ENCODE measurements at regions not wholly inside any gene's neighbourhood (a gene's known extent, or its start where the extent isn't known, plus 50 kb on each side); places are given as distances from the start of the nearest gene placed in this dataset.

DNA sequence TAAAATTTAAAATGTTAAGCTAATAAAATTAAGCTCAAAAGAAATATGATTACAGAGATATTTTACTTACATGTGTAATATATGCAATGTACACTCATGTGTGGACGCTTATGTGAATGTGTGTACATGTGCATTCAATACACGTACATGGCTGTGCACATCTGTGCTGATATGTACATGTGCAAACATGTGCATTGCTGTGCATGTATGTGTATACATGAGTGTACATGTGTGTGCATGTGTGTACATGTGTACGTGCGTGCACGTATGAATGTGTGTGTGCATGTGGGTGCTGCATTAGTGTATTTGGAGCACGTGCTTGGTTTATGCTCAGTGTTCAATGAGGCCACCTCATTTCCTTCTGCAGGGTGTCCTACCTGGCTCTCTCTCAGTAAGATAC is 88.2 kb upstream of the TMEM18 start:
- no peak for DNase-seq (ENCODE audit: low read depth in 4 of 4, low spot score in 3 of 4)

DNA sequence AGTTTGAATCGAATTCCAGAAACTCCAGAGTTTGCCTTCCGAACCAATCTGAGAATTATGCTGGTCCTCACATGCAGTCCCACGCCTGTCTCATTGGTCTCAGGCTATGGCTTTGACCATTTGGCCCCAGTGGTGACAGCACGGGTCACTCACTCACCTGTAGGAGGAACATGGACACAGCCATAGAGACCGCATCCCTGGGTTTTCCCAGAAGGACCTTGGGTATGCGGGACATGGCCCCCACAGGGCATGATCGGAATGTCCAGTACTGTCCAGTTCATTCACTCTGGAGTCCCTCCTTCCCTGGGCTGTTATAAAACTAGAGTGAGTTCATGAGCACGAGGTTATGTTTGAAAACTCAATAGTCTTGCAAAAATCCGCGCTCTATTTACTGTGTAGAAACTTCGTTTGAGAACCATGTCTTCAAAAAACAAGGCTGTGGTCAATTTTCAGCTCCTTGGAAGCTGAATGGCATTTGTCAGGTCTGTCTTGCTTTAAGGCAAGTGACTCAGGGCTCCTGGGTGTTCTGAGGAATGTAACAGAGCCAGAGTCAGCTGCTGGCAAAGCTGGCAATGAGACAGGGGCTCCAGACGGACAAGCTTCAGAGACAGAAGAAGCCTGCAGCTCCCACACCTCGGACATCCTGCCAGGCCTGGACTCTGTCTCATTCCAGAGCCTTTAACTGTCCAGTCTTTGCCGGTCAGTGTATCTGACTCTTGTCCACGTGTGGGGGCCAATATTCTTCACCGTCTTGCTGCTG is 86.7 kb upstream of the TMEM18 start:
- no peak for DNase-seq (ENCODE audit: low read depth in 4 of 4, low spot score in 3 of 4)

DNA sequence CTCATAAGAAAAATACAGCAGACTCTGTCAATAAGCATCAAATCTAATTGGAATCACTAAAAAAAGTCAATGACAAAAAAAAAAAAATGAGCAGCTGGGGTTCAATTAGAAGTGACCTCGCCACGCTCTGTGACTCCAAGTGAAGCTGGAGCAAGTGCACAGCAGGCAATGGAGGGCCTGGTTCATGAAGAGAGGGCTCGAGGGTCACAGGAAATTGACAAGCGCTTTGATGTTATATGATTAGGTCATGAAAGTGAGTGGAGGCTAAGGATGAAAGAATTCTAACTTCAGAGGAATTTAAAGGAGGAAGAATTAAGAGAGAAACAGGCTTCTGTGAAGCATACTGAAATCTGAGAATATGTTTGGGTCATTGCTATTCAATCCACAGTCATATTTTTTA is 85.4 kb upstream of the TMEM18 start:
- no peak for DNase-seq (ENCODE audit: low read depth in 4 of 4, low spot score in 3 of 4)

DNA sequence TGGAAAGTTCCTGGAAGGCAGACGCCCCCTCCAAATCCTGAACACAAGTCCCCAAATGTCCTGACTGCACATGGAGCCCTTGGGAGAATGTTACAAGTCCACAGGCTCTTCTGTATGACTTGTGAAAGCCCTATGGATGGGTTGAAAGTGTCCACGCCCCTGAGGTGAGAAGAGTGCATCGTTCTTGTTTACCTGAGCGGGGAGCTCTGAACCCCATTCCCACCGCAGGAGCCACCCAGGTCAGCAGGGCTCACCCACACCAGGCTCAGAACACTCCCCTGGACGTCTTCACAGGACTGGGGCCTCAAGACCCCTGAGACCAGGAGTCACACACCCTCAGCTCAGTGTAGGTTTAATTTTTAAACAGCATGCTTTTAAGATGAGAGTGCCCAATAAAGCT is 84.2 kb upstream of the TMEM18 start:
- no peak for DNase-seq (ENCODE audit: low read depth in 4 of 4, low spot score in 3 of 4)

DNA sequence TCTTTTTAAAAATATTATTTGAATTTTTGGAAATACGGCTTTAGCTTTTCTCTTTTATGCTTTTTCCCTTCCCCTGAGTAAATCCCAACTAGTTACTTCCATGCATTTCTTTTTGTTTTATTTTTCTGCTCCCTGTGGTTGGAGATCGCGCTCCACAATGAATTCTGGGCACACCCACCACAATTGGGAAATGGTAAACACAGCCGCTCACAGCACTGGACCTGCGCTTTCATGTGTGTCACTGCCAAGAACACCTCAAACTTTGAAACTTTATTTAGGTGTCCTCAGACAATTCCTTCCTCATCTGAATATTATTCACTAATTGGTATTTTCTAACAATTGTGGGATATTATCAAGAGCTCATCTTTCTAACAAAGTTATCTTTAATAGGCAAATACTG is 82.8 kb upstream of the TMEM18 start:
- no peak for DNase-seq (ENCODE audit: low read depth in 4 of 4, low spot score in 3 of 4)

DNA sequence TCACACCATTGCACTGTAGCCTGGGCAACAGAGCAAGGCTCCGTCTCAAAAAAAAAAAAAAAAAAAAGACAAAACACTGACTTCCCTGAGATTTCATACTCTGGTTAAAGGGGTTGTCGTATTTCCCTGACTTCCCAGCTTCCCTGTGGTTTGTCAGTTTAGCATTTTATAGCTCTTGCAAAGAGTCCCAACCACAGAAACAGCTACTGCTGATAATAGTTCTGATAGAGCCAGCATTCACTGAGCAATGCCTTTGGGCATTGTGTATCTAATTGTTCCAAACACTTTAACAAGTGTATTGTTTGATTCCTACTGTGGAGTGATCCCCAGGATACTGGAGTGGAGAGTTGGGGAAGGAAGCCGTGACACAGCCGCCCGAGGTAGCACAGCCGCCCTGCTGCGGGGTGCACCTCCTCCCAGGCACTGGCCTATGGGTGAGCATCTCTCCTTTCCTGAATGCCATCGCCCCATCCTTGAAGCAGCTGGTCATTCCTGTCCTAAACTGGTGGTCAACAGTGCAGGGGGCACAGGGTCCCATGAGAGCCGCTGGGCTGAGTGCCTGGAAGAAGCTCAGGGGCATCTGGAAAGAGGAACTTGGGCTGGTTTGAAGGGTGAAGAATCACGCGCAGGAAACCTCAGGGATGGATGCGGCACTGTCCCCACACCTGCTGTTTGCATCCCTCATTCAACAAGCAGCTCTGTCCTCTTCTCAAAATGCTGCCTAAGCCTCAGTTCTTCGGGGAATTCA is 81.0 kb upstream of the TMEM18 start:
- DNase-seq (ENCODE audit: low read depth in 4 of 4, low spot score in 3 of 4): no peak

DNA sequence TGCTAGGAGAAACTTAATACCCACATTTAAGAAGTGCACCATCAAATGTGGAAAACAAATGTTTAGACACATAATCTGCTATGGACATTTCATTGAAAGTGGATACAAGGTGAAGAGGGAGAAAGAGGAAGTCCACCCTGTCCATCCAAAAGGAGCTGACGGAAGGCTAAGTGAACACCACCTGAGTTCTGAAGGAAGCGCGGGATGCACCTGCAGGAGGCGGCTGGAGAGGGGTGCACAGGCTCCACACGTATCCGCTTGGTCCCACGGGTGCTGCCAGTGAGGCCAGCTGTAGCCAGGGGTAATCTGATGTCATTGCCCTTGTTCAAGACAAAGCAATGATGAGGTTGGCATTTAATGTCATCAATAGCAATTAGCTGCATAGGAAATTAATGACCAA is 75.9 kb upstream of the TMEM18 start:
- DNase-seq (ENCODE audit: low read depth in 4 of 4, low spot score in 3 of 4): no peak

DNA sequence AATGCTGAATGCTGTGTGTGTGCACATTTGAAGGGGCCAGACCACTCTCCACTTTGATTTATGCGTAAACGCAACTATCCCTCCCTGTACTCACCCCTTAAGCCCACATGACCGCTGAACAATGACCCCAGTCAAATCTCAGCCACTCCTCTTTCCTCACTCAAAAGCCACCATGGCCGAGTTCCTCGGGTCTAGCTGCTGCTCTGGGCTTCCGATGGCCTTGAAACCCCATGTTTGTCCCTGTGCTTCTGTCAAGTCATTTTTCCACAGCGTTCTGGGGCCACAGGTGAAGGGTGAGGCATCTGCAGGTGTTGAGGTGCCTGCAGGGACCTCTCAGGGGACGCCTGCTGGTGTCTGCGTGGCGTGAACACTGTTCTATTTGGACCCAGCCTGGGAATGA is 74.3 kb upstream of the TMEM18 start:
- DNase-seq (ENCODE audit: low read depth in 4 of 4, low spot score in 3 of 4): no peak

DNA sequence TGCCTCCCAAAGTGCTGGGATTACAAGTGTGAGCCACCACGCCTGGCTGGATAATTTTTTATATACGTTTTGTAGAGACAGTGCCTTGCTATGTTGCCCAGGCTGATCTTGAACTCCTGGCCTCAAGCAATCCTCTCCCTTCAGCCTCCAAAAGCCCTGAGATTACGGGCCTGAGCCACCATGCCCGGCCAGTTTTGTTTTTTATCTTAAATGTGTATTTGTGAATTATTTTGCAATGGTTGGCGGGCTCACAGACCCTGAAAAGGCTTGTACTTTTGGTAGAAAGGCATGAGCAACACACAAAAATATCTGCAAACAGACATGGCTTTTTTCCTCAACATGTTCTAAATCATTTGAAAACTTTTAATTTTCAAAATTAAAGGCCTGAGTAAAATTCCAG is 73.4 kb upstream of the TMEM18 start:
- DNase-seq (ENCODE audit: low read depth in 4 of 4, low spot score in 3 of 4): no peak

DNA sequence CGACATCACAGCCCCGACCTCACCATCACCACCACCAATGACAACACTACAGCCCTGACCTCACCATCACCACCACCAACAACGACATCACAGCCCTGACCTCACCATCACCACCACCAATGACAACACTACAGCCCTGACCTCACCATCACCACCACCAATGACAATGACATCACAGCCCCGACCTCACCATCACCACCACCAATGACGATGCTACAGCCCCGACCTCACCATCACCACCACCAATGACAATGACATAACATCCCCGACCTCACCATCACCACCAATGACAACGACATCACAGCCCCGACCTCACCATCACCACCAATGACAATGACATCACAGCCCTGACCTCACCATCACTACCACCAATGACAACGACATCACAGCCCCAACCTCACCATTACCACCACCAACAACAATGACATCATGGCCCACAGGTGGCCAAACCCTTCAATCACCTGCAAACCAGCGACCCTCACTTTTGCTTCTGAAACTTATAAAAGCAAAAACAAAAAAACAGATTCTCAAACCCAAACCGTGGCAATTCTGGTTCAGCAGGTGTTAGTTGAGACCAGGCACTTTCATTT is 70.7 kb upstream of the TMEM18 start:
- no peak for DNase-seq (ENCODE audit: low read depth in 4 of 4, low spot score in 3 of 4)

DNA sequence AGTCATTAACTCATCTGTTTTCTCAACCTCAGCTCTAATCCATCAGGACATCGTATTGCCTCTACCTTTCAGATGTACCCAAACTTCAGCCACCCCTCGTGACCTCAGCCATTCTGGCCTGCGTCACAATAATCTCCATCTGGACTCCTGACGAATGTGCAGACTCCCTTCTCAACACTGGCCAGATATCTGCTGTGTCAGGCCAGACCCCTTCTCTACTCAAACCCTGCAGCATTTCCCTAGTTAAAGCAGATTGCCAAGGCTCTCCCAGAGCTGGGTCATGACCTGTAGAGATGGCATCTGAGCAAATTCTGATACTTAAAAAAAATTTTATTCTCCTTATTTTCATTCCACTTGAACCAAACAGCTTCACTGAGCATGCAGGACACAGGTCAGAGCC is 69.5 kb upstream of the TMEM18 start:
- no peak for DNase-seq (ENCODE audit: low read depth in 4 of 4, low spot score in 3 of 4)

DNA sequence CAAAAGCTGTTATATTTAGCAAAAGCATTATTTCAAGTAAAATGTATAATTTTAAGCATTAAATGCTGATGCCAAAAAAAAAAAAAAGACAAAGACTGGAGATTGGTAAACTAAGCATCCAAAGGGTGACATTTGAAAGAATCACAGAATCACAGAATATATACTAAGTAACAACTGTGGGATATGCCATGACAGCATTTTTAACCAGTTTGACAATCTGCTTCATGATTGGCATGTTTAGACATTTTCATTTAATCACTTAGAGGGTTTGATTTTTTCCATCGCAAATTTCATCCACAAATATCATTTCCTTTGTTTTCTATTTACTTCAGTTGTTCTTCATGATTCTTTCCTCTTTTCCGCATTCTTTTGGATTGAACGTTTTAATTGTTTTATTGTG is 66.9 kb upstream of the TMEM18 start:
- no peak for DNase-seq (ENCODE audit: low read depth in 4 of 4, low spot score in 3 of 4)

DNA sequence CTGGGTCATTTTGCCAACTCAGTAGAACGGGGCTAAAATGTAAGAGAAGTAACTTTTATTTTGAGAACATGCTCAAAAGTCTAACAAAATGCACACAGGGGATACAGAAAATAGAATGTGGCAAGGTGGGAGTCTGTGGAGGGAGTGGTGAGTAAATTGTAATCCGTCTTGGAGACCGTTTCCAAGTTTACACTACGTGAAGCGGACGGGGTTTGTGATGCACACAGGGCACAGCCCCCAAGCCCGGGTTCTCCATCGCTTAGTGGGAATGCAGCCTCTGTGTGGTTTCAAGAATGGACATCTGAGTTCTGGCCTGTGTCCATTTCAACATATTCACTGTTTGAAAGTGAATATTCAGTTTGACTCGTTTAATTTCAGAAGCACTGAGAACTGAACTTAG is 65.0 kb upstream of the TMEM18 start:
- DNase-seq (ENCODE audit: low read depth in 4 of 4, low spot score in 3 of 4): no peak

DNA sequence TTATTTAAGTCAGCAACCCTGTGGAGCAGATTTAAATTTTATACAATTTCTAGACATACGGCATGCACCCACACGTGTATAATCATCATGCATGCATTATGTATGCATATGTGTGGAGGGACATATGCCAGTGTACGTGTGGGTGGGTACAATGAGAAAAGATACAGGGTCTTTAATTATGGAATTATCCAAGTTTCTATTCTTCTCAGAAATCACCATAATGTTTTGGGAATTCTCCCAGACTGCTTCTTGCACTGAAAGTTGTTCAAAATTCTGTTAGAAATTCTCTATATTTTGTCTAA is 63.9 kb upstream of the TMEM18 start:
- no peak for DNase-seq (ENCODE audit: low read depth in 4 of 4, low spot score in 3 of 4)

DNA sequence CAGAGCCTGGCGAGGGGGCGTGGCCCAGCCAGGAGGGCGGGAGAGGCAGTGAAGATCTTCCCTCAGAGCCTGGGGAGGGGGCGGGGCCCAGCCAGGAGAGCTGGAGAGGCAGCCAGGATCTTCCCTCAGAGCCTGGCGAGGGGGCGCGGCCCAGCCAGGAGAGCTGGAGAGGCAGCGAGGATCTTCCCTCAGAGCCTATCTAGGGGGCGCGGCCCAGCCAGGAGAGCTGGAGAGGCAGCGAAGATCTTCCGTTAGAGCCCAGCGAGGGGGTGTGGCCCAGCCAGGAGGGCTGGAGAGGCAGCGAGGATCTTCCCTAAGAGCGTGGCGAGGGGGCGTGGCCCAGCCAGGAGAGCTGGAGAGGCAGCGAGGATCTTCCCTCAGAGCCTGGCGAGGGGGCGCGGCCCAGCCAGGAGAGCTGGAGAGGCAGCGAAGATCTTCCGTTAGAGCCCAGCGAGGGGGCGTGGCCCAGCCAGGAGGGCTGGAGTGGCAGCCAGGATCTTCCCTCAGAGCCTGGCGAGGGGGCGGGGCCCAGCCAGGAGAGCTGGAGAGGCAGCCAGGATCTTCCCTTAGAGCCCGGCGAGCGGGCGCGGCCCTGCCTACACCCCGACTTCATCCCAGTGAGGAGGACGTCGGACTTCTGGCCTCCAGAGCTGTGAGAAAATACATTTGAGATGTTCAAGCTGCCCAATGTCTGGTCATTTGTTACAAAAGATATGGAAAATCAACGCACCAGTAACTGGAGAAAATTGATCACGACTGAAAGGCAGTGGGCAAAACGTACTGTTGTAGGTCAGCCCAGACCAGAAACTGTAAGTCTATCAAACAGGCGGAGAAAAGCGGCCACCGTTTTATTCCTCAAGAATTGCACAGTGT is 63.4 kb upstream of the TMEM18 start:
- DNase-seq (ENCODE audit: low read depth in 4 of 4, low spot score in 3 of 4): peak; percentile 73 to 98 (median 88)

DNA sequence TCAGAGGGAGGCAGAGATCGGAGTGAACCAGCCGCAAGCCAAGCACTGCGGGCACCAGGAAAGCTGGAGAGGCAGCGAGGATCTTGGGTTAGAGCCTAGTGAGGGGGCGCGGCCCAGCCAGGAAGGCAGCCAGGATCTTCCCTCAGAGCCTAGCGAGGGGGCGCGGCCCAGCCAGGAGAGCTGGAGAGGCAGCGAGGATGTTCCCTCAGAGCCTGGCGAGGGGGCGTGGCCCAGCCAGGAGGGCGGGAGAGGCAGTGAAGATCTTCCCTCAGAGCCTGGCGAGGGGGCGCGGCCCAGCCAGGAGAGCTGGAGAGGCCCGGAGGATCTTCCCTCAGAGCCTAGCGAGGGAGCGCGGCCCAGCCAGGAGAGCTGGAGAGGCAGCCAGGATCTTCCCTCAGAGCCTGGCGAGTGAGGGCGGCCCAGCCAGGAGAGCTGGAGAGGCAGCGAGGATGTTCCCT is 62.7 kb upstream of the TMEM18 start:
- peak in 2 of 4 donors; percentile 72 to 82 for DNase-seq (ENCODE audit: low read depth in 4 of 4, low spot score in 3 of 4)

DNA sequence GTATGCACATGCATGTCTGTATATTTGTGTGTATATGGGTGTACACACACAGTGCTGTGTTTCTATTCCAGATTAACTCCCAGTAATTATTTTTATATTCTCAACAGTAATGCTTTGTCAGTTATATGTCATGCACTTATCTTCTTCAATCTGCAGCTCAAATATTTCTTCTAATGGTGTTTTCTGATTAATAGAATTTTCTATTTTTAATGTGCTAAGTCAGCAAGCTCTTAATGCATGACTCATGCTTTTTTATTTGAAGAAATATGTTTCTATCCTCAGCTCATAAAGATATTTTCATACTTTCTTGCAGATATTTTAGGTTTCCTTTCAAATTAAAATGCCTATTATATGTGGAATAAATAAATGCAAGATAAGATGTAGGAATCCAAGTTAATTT is 59.7 kb upstream of the TMEM18 start:
- no peak for DNase-seq (ENCODE audit: low read depth in 4 of 4, low spot score in 3 of 4)

DNA sequence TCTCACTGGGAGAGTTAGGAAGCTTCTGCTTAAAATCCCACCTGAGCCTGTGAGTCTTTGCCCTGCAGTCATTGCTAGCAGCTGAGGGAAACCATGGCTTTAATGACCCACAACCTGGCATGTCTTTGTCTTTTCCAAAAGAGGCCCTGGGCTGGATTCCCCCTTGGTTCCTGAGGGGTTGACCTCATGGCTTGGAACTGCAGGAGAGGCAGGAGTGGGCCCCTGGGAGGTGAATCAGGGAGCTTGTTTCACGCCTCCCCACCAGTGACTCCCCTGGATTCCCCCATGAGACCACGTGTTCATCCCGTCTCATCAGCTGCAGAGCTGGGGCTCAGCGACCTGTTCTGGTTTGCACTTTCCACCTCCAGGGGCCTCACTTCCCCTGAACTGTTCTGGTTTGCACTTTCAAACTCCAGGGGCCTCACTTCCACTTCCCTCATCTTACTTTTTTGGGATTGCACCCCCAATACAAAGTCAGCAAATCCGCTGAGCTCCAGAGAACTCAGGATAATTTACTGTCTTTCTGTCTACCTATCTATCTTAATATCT is 58.5 kb upstream of the TMEM18 start:
- DNase-seq (ENCODE audit: low read depth in 4 of 4, low spot score in 3 of 4): no peak

DNA sequence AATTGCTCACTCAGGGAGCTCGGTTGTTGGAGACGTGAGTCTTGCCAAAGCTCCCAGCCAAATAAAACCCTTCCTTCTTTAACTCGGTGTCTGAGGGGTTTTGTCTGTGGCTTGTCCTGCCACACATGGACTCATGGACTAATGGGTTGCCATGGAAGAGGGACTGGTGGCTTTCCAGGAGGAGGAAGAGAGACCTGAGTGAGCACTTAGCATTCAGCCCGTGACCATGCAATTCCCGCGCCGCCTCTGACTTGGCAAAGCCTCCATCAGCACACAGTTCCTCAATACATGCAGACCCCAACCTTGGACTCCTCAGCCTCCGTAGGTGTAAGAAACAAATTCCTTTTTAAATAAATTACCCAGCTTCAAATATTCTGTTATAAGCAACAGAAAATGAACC is 57.3 kb upstream of the TMEM18 start:
- DNase-seq (ENCODE audit: low read depth in 4 of 4, low spot score in 3 of 4): no peak

DNA sequence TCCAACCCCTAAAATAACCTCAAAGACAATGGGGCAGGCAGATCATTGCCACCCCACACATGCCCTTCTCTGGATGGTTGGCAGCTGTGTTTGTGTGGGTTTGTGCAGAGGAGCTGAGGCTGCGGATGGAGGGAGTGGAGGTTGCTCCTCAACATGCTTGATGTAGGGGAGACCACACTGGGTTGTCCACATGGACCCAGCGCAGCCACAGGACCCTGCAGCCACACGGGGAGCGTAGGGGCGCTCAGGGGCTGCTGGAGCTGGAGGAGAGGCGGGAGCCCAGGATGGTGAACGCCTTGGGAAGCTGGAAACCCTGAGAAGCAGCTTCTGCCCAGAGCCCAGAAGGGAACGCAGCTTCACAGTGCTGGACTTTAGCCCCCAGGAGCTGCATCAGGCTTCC is 56.3 kb upstream of the TMEM18 start:
- DNase-seq (ENCODE audit: low read depth in 4 of 4, low spot score in 3 of 4): no peak

DNA sequence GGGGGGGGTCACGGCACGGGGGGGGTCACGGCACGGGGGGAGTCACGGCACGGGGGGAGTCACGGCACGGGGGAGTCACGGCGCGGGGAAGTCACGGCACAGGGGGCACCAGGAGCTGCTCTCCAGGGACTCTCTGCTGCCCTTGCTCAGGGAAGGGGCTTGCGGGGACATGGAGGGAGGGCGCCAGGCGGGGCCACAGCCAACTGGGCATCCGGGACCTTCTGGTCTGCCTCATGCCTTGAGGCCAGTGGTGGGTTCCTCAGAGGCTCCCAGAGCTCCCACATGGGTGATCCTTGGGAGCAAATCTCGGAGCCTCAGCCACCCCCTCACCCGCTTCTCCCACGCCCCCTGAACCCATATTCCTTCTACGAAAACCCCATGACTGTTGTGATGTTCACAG is 55.8 kb upstream of the TMEM18 start:
- DNase-seq (ENCODE audit: low read depth in 4 of 4, low spot score in 3 of 4): no peak

All from left renal pelvis (tissue), 4 donors.